Keratinocyte (primary cell): ENCODE measurements at regions not wholly inside any gene's neighbourhood (a gene's known extent, or its start where the extent isn't known, plus 50 kb on each side); places are given as distances from the start of the nearest gene placed in this dataset.

ENCODE experiments used
- DNase-seq: peaks from one replicate; pipeline ENCODE4 v3.0.0-alpha.2; 2011; ENCODE audit warnings: low read depth, missing footprints, low spot score
- FAIRE-seq: peaks from 2 replicates; lab custom pipeline; 2011; peaks lifted over from hg19 to GRCh38; lab: Jason Lieb, UNC
- H2AFZ ChIP-seq: 2 replicates; pipeline ENCODE4 v1.6.0; 2012; ENCODE audit warnings: low read length, control low read depth, inconsistent platforms; ENCODE audit not compliant: control insufficient read depth
- H3K27ac ChIP-seq: 2 replicates; pipeline ENCODE4 v1.5.1; 2011; ENCODE audit warnings: low read length; ENCODE audit not compliant: control insufficient read depth, insufficient read depth
- H3K27me3 ChIP-seq: 3 replicates; pipeline ENCODE4 v1.6.0; 2011; ENCODE audit warnings: low read length; ENCODE audit not compliant: control insufficient read depth, insufficient read depth; ENCODE audit errors: extremely low read depth
- H3K36me3 ChIP-seq, 2 experiments: 2 replicates in 1 of 2; 3 replicates in 1 of 2; pipeline ENCODE4 v1.5.1; 2011; ENCODE audit warnings: low read length in 2 of 2, mild to moderate bottlenecking in 1 of 2; ENCODE audit not compliant: control insufficient read depth in 2 of 2, insufficient read depth in 2 of 2; ENCODE audit errors: extremely low read depth in 1 of 2
- H3K4me1 ChIP-seq: 3 replicates; pipeline ENCODE4 v1.5.1; 2011; ENCODE audit warnings: low read length; ENCODE audit not compliant: control insufficient read depth, insufficient read depth; ENCODE audit errors: extremely low read depth
- H3K4me2 ChIP-seq: 3 replicates; pipeline ENCODE4 v1.6.0; 2011; ENCODE audit warnings: low read depth, low read length; ENCODE audit not compliant: control insufficient read depth, insufficient read depth; ENCODE audit errors: extremely low read depth
- H3K4me3 ChIP-seq, 3 experiments: fragments of 200-600 bp in 1 of 3; sonication (generic) in 1 of 3; 2 replicates in 2 of 3; 3 replicates in 1 of 3; pipeline ENCODE4 v1.5.1; 2011 to 2016; ENCODE audit warnings: low read length in 3 of 3, mild to moderate bottlenecking in 3 of 3, control low read depth in 2 of 3, inconsistent platforms in 1 of 3, low read depth in 1 of 3, mixed read lengths in 1 of 3, mixed run types in 1 of 3, moderate library complexity in 1 of 3; ENCODE audit not compliant: control insufficient read depth in 2 of 3, insufficient read depth in 2 of 3; ENCODE audit errors: extremely low read depth in 1 of 3
- H3K79me2 ChIP-seq: 2 replicates; pipeline ENCODE4 v1.6.0; 2012; ENCODE audit warnings: low read length; ENCODE audit not compliant: control insufficient read depth, insufficient read depth
- H3K9ac ChIP-seq: 3 replicates; pipeline ENCODE4 v1.6.0; 2011; ENCODE audit warnings: low read length; ENCODE audit not compliant: control insufficient read depth, insufficient read depth; ENCODE audit errors: extremely low read depth
- H3K9me1 ChIP-seq: 3 replicates; pipeline ENCODE4 v1.6.0; 2011; ENCODE audit warnings: low read length; ENCODE audit not compliant: control insufficient read depth, insufficient read depth; ENCODE audit errors: extremely low read depth
- H3K9me3 ChIP-seq: 2 replicates; pipeline ENCODE4 v1.5.1; 2012; ENCODE audit warnings: low read depth, low read length; ENCODE audit not compliant: control insufficient read depth
- H4K20me1 ChIP-seq: 3 replicates; pipeline ENCODE4 v1.6.0; 2011; ENCODE audit warnings: low read length; ENCODE audit not compliant: control insufficient read depth, insufficient read depth; ENCODE audit errors: extremely low read depth
- CTCF ChIP-seq, 3 experiments: IDR thresholded peaks in 1 of 3; conservative IDR thresholded peaks in 1 of 3; optimal IDR thresholded peaks in 1 of 3; 2 replicates in 2 of 3; 3 replicates in 1 of 3; pipeline versions ENCODE3 to v1.5.1; 2011; ENCODE audit warnings: low read length in 3 of 3, mild to moderate bottlenecking in 3 of 3, moderate library complexity in 2 of 3, control low read depth in 1 of 3, inconsistent platforms in 1 of 3; ENCODE audit not compliant: insufficient read depth in 2 of 3; ENCODE audit errors: extremely low read depth in 1 of 3
- EZH2 ChIP-seq: IDR thresholded peaks from one replicate; pipeline ENCODE4 v1.6.1; 2012; ENCODE audit warnings: inconsistent platforms, mild to moderate bottlenecking, low read length, moderate library complexity
- dilution Hi-C: fragments of 300-500 bp; cut with MboI; formaldehyde crosslinking; loops from one replicate; pipeline ENCODE4 v1.7.0; 2020; ENCODE audit warnings: low sequenced_read_pairs; ENCODE audit not compliant: extremely low pct_ligation_motif_present

DNA sequence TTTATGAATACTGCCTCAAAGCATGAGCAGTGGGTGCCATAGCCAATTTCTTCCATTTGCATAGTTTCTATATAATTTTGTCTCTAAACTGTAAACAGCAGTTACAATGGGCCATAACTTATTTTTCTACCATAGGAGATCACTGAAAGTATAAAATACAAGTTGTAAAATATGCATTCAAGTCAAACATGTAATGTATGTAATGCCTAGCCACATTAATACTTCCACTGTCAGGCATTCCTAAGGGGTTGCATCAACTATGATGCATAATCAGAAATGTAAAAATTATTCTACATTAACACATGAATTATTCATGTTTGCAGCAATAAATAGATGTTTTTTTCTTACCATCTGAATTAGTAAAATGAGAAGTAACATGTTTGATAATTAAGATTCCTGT is 560.3 kb upstream of the ZP4 start:
- Histone ChIP-seq H4K20me1 (no peaks in the 10 kb centered on the region), H3K27me3 (no peaks in the 10 kb centered on the region), H3K4me2 (no peak overlapping the region), H3K4me3 (no peak overlapping the region), H2AFZ (no peak overlapping the region), H3K9me3 (no peaks in the 10 kb centered on the region), H3K9me1 (no peaks in the 10 kb centered on the region), H3K36me3 (no peaks in the 10 kb centered on the region), H3K27ac (no peak overlapping the region), H3K9ac (no peak overlapping the region), H3K4me1 (no peaks in the 10 kb centered on the region), H3K79me2 (no peaks in the 10 kb centered on the region)
- TF ChIP-seq EZH2, result no peak
- TF ChIP-seq CTCF (optimal IDR thresholded peaks at IDR 0.05 in 1 of 3, IDR thresholded peaks at IDR 0.05 in 1 of 3, conservative IDR thresholded peaks at IDR 0.05 in 1 of 3; ENCODE audit: extremely low read depth in 1 of 3, insufficient read depth in 2 of 3, low read length in 3 of 3), result no peak
- dilution Hi-C loops, result no loop called here
- no peak for FAIRE-seq
- DNase-seq, result no peak

DNA sequence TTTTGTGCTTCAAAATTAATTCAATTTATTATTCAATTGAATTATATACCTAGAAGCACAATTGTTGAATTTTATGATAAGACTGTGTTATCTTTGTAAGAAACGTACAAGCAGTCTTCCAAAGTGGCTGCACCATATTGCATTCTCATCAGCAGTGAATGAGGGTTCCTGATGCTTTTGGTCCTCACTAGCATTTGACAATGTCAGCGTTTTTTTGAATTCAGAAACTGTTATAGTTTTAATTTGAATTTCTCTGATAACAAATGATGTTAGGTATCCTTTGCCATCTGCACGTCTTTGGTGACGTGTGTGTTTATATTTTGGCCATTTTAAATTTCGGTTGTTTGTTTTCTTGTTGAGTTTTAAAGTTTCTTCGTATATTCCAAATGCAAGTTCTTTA is 553.0 kb upstream of the ZP4 start:
- Histone ChIP-seq H3K36me3 (no peaks in the 10 kb centered on the region), H3K4me3 (no peak overlapping the region), H3K9ac (no peak overlapping the region), H3K4me2 (no peak overlapping the region), H3K4me1 (no peaks in the 10 kb centered on the region), H3K27ac (no peak overlapping the region), H3K9me3 (no peaks in the 10 kb centered on the region), H2AFZ (no peak overlapping the region), H3K79me2 (no peaks in the 10 kb centered on the region), H3K27me3 (no peaks in the 10 kb centered on the region), H4K20me1 (no peaks in the 10 kb centered on the region), H3K9me1 (no peaks in the 10 kb centered on the region)
- DNase-seq (no peak), FAIRE-seq (no peak)
- TF ChIP-seq CTCF (optimal IDR thresholded peaks at IDR 0.05 in 1 of 3, IDR thresholded peaks at IDR 0.05 in 1 of 3, conservative IDR thresholded peaks at IDR 0.05 in 1 of 3; ENCODE audit: extremely low read depth in 1 of 3, insufficient read depth in 2 of 3, low read length in 3 of 3), result no peak
- TF ChIP-seq EZH2, result no peak
- dilution Hi-C loops, result no loop called here
